HG03571 (cell line): ENCODE measurements at regions not wholly inside any gene's neighbourhood (a gene's known extent, or its start where the extent isn't known, plus 50 kb on each side); places are given as distances from the start of the nearest gene placed in this dataset.

Experiments
- ATAC-seq: cut with Tn5 transposase; IDR thresholded peaks from one replicate; pipeline ENCODE4 v1.9.1; 2021; ENCODE audit not compliant: unreplicated experiment

GRCh38 chr3:459311-459670 is 262.7 kb downstream of the CHL1 start:
- no peak for ATAC-seq

GRCh38 chr3:461006-461405 is 264.4 kb downstream of the CHL1 start:
- no peak for ATAC-seq

GRCh38 chr3:462851-463250 is 266.3 kb downstream of the CHL1 start:
- no peak for ATAC-seq

- peak; percentile 98 for ATAC-seq
Measured at GRCh38 chr3:463252-464192, 267.0 kb downstream of the CHL1 start.

GRCh38 chr3:464255-464654 is 267.7 kb downstream of the CHL1 start:
- ATAC-seq: no peak

- ATAC-seq: no peak
Measured at GRCh38 chr3:468172-468571, 271.6 kb downstream of the CHL1 start.

GRCh38 chr3:473033-473800 is 276.7 kb downstream of the CHL1 start:
- no peak for ATAC-seq

GRCh38 chr3:474828-475227 is 278.3 kb downstream of the CHL1 start:
- ATAC-seq: no peak

GRCh38 chr3:480070-480469 is 283.5 kb downstream of the CHL1 start:
- peak; percentile 58 for ATAC-seq

GRCh38 chr3:481111-481510 is 284.5 kb downstream of the CHL1 start:
- ATAC-seq: no peak

GRCh38 chr3:481680-482079 is 285.1 kb downstream of the CHL1 start:
- no peak for ATAC-seq

- no peak for ATAC-seq
Measured at GRCh38 chr3:482479-482878, 285.9 kb downstream of the CHL1 start.

GRCh38 chr3:484341-484740 is 287.8 kb downstream of the CHL1 start:
- ATAC-seq: no peak

GRCh38 chr3:487614-488013 is 291.1 kb downstream of the CHL1 start:
- ATAC-seq: no peak

- no peak for ATAC-seq
Measured at GRCh38 chr3:492586-493316, 296.2 kb downstream of the CHL1 start.

GRCh38 chr3:494190-494589 is 297.6 kb downstream of the CHL1 start:
- ATAC-seq: no peak

- ATAC-seq: no peak
Measured at GRCh38 chr3:498487-498886, 301.9 kb downstream of the CHL1 start.

- ATAC-seq: no peak
Measured at GRCh38 chr3:499001-499761, 302.6 kb downstream of the CHL1 start.

GRCh38 chr3:502486-502885 is 305.9 kb downstream of the CHL1 start:
- ATAC-seq: no peak

- no peak for ATAC-seq
Measured at GRCh38 chr3:513301-513700, 316.7 kb downstream of the CHL1 start.

GRCh38 chr3:514192-514591 is 317.6 kb downstream of the CHL1 start:
- ATAC-seq: no peak
